IPS DF 6.9 (cell line): ENCODE measurements at regions not wholly inside any gene's neighbourhood (a gene's known extent, or its start where the extent isn't known, plus 50 kb on each side); places are given as distances from the start of the nearest gene placed in this dataset.

Experiments used
- DNase-seq: peaks from one replicate; pipeline ENCODE4 v3.0.0-alpha.2; 2013; ENCODE audit warnings: low read depth, low spot score
- H3K27ac ChIP-seq: one replicate; pipeline ENCODE4 v1.5.1; 2013; ENCODE audit warnings: low read length, control low read depth
- H3K27me3 ChIP-seq: 2 replicates; pipeline ENCODE4 v1.6.1; 2013; ENCODE audit warnings: mild to moderate bottlenecking, low read length; ENCODE audit not compliant: control insufficient read depth, insufficient read depth
- H3K36me3 ChIP-seq: 2 replicates; pipeline ENCODE4 v1.6.1; 2013; ENCODE audit warnings: low read length; ENCODE audit not compliant: control insufficient read depth, insufficient read depth
- H3K4me1 ChIP-seq: 2 replicates; pipeline ENCODE4 v1.6.1; 2013; ENCODE audit warnings: low read length; ENCODE audit not compliant: control insufficient read depth, insufficient read depth
- H3K4me3 ChIP-seq: 2 replicates; pipeline ENCODE4 v1.5.1; 2013; ENCODE audit warnings: mild to moderate bottlenecking, low read length
- H3K9me3 ChIP-seq: 2 replicates; pipeline ENCODE4 v1.6.1; 2013; ENCODE audit warnings: low read length, inconsistent platforms; ENCODE audit not compliant: control insufficient read depth, insufficient read depth
- WGBS: extraction: QIAGEN DNeasy Blood & Tissue Kit; methylation state at CpG from one replicate; pipeline ENCODE4 v1.1.7; 2013; ENCODE audit warnings: mixed read lengths, missing lambda C conversion rate; ENCODE audit not compliant: insufficient read length, insufficient coverage; 5-methylcytosine and 5-hydroxymethylcytosine counted together

- no peak for DNase-seq
- no peaks in the 10 kb centered on the region for H3K4me1 ChIP-seq
- H3K27ac ChIP-seq = no peak overlapping the region
- no CpG with 5 or more reads among the region's 7 CpGs for WGBS
- no peaks in the 10 kb centered on the region for H3K9me3 ChIP-seq
- no peaks in the 10 kb centered on the region for H3K27me3 ChIP-seq
- H3K36me3 ChIP-seq = no peaks in the 10 kb centered on the region
- H3K4me3 ChIP-seq = no peak overlapping the region
These were observed 145.6 kb upstream of the MYOCD start for GRCh38 chr17:12519956-12520594.

DNA sequence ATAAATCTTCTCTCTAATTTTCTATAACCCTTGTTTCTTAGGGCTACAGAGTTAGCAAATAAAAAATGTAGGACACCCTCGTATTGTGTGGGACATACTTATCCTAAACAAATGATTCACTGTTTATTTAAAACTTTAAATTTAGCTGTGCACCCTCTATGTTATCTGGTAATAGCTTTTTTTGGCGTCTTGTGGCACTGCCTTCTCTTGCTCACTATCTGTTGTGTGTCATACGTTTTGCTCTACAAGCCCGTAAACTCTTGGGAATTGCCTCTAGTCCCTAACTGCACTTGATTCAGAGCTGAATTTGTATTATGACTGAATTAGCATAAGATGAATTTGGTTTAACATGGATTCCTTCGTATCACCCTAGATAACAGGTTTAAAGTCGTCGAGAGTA lies 144.3 kb upstream of the MYOCD start:
- Histone ChIP-seq H3K36me3 (no peaks in the 10 kb centered on the region), H3K4me1 (no peaks in the 10 kb centered on the region), H3K9me3 (no peaks in the 10 kb centered on the region), H3K4me3 (no peak overlapping the region), H3K27me3 (no peaks in the 10 kb centered on the region), H3K27ac (no peak overlapping the region)
- WGBS = no CpG with 5 or more reads among the region's 7 CpGs
- DNase-seq = no peak

DNA sequence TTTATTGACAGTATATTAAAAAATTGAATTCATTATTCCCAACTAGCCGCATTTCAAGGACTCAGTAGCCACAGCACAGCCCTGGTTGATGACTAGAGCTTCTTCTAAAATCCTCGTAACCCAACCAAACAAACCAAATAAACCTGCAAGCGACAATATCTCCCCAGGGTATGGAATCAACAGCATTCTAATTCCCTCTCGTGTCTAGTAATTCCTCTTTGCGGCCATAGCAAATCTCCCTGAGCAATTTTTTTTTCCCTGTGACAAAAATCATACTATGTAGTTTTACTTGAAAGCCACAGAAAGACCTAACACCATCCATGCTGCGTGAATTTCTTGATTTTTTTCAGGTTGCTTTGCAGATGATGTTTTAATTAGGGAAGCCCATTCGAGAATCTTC lies 143.4 kb upstream of the MYOCD start:
- WGBS = no CpG with 5 or more reads among the region's 7 CpGs
- H3K4me1 ChIP-seq = no peaks in the 10 kb centered on the region
- no peak for DNase-seq
- no peaks in the 10 kb centered on the region for H3K27me3 ChIP-seq
- H3K9me3 ChIP-seq = no peaks in the 10 kb centered on the region
- no peaks in the 10 kb centered on the region for H3K36me3 ChIP-seq
- no peak overlapping the region for H3K27ac ChIP-seq
- H3K4me3 ChIP-seq = no peak overlapping the region

DNA sequence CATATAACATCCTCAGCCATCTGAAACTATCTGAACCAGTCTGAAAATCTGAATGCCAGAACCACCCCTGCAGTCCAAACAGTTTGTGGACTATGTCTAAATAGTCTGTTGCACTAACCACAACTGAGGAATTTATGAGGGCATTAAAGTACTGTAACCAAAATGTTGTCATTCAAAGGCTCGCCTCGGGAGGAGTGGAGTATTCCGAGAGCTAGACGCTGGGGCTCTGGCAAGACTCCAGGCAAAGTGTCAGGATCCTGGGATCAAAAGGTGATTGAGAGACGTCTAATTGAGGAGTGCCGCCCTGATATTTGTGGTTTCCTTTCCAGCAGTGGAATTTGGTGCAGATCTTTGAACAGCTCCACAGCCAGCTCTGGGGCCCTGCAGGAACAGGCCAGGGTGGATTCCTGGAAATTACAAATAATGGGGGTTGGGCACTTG lies 142.9 kb upstream of the MYOCD start:
- Histone ChIP-seq H3K4me1 (no peaks in the 10 kb centered on the region), H3K36me3 (no peaks in the 10 kb centered on the region), H3K27ac (no peak overlapping the region), H3K9me3 (no peaks in the 10 kb centered on the region), H3K27me3 (no peaks in the 10 kb centered on the region), H3K4me3 (no peak overlapping the region)
- no CpG with 5 or more reads among the region's 6 CpGs for WGBS
- no peak for DNase-seq

DNA sequence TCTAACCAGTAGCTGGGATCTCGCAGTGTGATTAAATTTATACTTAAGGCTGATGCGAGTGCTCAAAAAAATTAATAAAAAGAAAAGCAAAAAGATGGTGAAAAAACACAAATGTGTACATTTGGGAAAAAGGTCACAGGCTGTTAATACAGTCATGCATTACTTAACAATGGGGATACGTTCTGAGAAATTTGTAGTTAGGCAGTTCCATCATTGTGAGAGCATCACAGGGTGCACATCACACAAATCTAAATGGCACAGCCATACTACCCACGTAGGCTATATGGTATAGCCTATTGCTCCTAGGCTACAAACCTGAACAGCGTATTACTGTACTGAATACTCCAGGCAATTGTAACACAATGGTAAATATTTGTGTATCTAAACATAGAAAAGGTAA lies 142.4 kb upstream of the MYOCD start:
- no peak overlapping the region for H3K4me3 ChIP-seq
- no peaks in the 10 kb centered on the region for H3K27me3 ChIP-seq
- H3K27ac ChIP-seq = no peak overlapping the region
- no peaks in the 10 kb centered on the region for H3K36me3 ChIP-seq
- H3K9me3 ChIP-seq = no peaks in the 10 kb centered on the region
- WGBS = no CpG with 5 or more reads among the region's 5 CpGs
- no peak for DNase-seq
- H3K4me1 ChIP-seq = no peaks in the 10 kb centered on the region

- DNase-seq = no peak
- Histone ChIP-seq H3K27me3 (no peaks in the 10 kb centered on the region), H3K9me3 (no peaks in the 10 kb centered on the region), H3K27ac (no peak overlapping the region), H3K4me1 (no peaks in the 10 kb centered on the region), H3K36me3 (no peaks in the 10 kb centered on the region), H3K4me3 (no peak overlapping the region)
- no CpG with 5 or more reads among the region's 3 CpGs for WGBS
These were observed 137.7 kb upstream of the MYOCD start for GRCh38 chr17:12528036-12528435.

GRCh38 chr17:12530161-12530560 lies 135.5 kb upstream of the MYOCD start:
- H3K27me3 ChIP-seq = no peaks in the 10 kb centered on the region
- H3K36me3 ChIP-seq = no peaks in the 10 kb centered on the region
- no peak overlapping the region for H3K4me3 ChIP-seq
- H3K9me3 ChIP-seq = no peaks in the 10 kb centered on the region
- H3K4me1 ChIP-seq = no peaks in the 10 kb centered on the region
- no peak overlapping the region for H3K27ac ChIP-seq
- no CpG with 5 or more reads among the region's 4 CpGs for WGBS
- DNase-seq = no peak

- no peak overlapping the region for H3K4me3 ChIP-seq
- no peaks in the 10 kb centered on the region for H3K4me1 ChIP-seq
- no peaks in the 10 kb centered on the region for H3K9me3 ChIP-seq
- no peaks in the 10 kb centered on the region for H3K27me3 ChIP-seq
- no peak overlapping the region for H3K27ac ChIP-seq
- H3K36me3 ChIP-seq = no peaks in the 10 kb centered on the region
- WGBS = no CpG with 5 or more reads among the region's 3 CpGs
- DNase-seq = no peak
These were observed 129.7 kb upstream of the MYOCD start for GRCh38 chr17:12536021-12536420.

DNA sequence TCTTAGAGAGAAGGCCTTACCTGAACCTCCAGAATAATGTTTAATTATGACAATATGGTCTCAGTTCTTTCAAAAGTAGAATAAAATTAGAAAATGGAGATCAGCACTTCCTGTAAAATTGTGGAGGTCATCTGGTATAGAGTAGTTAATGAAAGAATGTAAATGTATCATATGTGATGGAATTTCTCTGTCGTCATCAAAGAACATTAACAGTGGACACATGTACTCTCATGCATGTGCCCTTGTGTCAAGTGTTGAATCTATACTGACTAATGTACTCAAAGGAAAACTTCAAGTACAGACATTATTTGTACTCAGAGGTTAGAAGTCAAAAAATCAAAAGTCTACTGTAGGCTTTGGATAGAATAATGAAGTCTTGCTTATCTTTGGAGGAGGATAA lies 129.2 kb upstream of the MYOCD start:
- no peaks in the 10 kb centered on the region for H3K4me1 ChIP-seq
- H3K9me3 ChIP-seq = no peaks in the 10 kb centered on the region
- no peak for DNase-seq
- WGBS = no CpG with 5 or more reads among the region's 1 CpG
- H3K27ac ChIP-seq = no peak overlapping the region
- no peaks in the 10 kb centered on the region for H3K36me3 ChIP-seq
- no peak overlapping the region for H3K4me3 ChIP-seq
- no peaks in the 10 kb centered on the region for H3K27me3 ChIP-seq

GRCh38 chr17:12537436-12537835 lies 128.3 kb upstream of the MYOCD start:
- Histone ChIP-seq H3K4me1 (no peaks in the 10 kb centered on the region), H3K4me3 (no peak overlapping the region), H3K9me3 (no peaks in the 10 kb centered on the region), H3K36me3 (no peaks in the 10 kb centered on the region), H3K27ac (no peak overlapping the region), H3K27me3 (no peaks in the 10 kb centered on the region)
- no peak for DNase-seq
- no CpG with 5 or more reads among the region's 3 CpGs for WGBS

DNA sequence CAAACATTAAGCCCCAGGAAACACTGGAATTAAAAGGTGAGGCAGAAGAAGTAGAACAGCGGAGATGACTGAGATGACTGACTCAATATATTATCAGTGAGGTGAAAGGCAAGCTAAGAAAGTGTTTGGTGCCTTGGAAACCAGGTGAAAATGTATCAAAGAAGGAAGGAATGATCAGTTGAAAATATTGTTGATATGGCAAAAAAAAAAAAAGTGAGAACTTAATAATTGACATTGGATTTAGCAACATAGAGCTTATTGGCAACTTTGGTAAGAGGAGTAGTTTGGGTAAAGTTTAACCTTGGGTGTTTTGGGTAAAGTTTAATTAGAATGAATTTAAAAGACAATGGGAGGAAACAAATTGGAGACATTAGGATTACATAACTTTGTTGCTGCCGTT lies 127.7 kb upstream of the MYOCD start:
- no peaks in the 10 kb centered on the region for H3K9me3 ChIP-seq
- no peak overlapping the region for H3K27ac ChIP-seq
- H3K4me1 ChIP-seq = no peaks in the 10 kb centered on the region
- H3K36me3 ChIP-seq = no peaks in the 10 kb centered on the region
- WGBS = no CpG with 5 or more reads among the region's 2 CpGs
- no peak for DNase-seq
- H3K27me3 ChIP-seq = no peaks in the 10 kb centered on the region
- H3K4me3 ChIP-seq = no peak overlapping the region
